GM18507 (cell line): ENCODE measurements at regions not wholly inside any gene's neighbourhood (a gene's known extent, or its start where the extent isn't known, plus 50 kb on each side); places are given as distances from the start of the nearest gene placed in this dataset.
"Not testable (repeated sequence)": the region's sequence is repeated elsewhere in the genome, so short reads cannot be mapped to it uniquely, and the experiment has no call there.

Experiments
- DNase-seq: peaks from one replicate; pipeline ENCODE4 v3.0.0; 2011; ENCODE audit warnings: low read depth; ENCODE audit not compliant: insufficient read length; ENCODE audit errors: extremely low spot score
- FAIRE-seq: peaks from 2 replicates; lab custom pipeline; 2011; peaks lifted over from hg19 to GRCh38; lab: Jason Lieb, UNC

DNA sequence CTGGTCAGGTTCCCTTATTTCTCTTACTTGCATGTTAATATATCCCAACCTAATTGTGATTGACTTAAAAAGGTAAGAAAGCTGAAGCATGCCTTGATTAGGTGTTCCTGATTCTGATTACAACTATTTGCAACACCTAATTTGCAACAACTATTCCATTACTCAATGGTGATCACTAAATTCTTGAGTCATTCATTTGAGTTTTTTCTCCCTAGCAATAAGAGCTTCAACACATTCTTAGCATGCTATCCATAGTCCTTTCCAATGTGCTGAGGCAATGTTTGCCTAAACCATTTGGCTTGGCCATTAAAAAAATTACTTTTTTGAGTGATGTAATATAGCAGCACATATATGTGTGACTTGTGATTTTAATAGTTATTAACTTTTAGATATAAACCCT lies 851.4 kb downstream of the TRAM1L1 start:
- DNase-seq (no peak), FAIRE-seq (no peak)

GRCh38 chr4:116231999-116232398 lies 853.4 kb downstream of the TRAM1L1 start:
- not testable (repeated sequence) for FAIRE-seq, DNase-seq

- no peak for DNase-seq
- FAIRE-seq = no peak
Measured at GRCh38 chr4:116229420-116229819, 856.0 kb downstream of the TRAM1L1 start.

GRCh38 chr4:116223040-116223732 lies 862.2 kb downstream of the TRAM1L1 start:
- FAIRE-seq = no peak
- no peak for DNase-seq

GRCh38 chr4:116217781-116218180 lies 867.6 kb downstream of the TRAM1L1 start:
- FAIRE-seq (no peak), DNase-seq (no peak)

DNA sequence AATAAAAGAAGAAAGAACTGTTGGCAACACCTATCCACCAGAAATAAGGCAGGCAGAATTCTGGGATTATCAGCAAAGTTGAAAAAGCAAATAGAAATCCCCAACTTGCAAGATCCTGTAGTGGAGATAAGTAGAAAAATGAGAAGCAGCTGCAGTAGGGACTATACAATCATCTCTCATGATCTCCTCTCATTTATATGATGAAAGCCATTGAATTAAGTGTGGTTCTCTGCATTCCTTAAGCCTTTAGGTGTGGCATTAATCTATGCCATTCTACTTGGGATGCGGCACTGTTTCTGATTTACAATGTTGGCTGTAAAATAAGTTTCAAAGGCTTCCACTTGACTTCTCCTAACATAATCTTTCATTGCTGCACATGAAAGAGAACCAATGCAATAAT lies 869.8 kb downstream of the TRAM1L1 start:
- DNase-seq = no peak
- no peak for FAIRE-seq

GRCh38 chr4:116202524-116202923 lies 882.9 kb downstream of the TRAM1L1 start:
- no peak for FAIRE-seq

DNA sequence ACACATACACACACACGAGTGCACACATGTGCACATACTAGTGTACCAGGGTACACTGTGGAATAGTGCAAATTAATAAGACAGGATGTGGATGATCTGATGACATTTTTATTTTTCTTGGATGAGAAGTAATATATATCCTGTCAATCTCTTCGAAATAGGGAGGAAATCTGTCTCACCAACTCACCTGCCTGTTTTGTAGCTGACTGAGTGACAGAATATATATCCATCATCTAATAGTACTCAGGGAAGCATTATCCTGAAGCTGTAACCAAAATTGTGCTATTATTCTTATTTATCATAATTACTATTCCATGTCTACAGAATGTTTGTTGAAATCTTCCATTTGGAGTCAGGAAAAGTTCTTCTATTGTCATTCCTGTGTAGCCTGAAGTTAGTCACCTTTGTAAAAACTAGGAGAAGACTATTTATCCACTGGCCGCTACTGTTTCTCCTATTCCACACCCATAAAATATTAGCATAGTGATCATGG lies 888.0 kb downstream of the TRAM1L1 start:
- no peak for FAIRE-seq

More at GRCh38 chr4:116202524-116202923, 882.9 kb downstream of the TRAM1L1 start:
- DNase-seq = no peak

DNA sequence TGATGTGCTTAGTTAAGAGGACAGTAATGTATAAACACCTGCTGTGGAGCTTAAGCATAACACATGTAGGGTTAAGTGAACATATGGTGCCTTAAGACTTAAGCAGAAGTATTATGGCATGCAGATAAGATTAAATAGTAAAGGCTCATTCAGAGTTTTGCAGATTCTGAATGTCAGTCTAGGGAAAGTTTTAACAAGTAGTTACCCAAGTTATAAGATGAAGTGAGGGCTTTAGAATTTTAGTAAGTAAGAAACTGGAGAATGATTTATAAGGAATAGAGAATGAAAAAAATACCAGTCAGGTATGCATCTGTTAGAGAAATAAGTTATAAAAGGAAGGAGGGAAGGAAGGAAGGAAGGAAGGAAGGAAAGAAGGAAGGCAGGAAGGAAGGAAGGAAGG lies 902.1 kb downstream of the TRAM1L1 start:
- FAIRE-seq (no peak), DNase-seq (no peak)

More for the DNA sequence above, 888.0 kb downstream of the TRAM1L1 start:
- DNase-seq = no peak

- DNase-seq (no peak), FAIRE-seq (peak; percentile 60)
Measured at GRCh38 chr4:116180157-116180601, 905.2 kb downstream of the TRAM1L1 start.

- not testable (repeated sequence) for FAIRE-seq
Measured at GRCh38 chr4:116151371-116151770, 934.0 kb downstream of the TRAM1L1 start.

GRCh38 chr4:116150152-116150551 lies 935.2 kb downstream of the TRAM1L1 start:
- FAIRE-seq = no peak
- no peak for DNase-seq

More at GRCh38 chr4:116151371-116151770, 934.0 kb downstream of the TRAM1L1 start:
- not testable (repeated sequence) for DNase-seq

GRCh38 chr4:116143198-116143597 lies 942.2 kb downstream of the TRAM1L1 start:
- FAIRE-seq = no peak
- no peak for DNase-seq

DNA sequence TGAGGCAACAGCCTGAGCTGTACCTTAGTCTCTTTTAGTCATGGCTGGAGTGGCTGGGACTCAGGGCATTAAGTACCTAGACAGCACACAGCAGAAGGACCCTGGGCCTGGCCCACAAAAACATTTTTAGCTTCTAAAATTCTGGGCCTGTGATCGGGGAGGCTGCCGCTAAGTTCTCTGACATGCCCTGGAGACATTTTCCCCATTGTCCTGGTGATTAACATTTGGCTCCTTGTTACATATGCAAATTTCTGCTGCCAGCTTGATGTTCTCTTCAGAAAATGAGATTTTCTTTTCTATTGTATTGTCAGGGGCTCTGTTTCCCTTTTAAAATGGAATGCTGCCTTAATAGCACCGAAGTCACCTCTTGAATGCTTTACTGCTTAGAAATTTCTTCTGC lies 952.4 kb downstream of the TRAM1L1 start:
- no peak for FAIRE-seq
- no peak for DNase-seq

DNA sequence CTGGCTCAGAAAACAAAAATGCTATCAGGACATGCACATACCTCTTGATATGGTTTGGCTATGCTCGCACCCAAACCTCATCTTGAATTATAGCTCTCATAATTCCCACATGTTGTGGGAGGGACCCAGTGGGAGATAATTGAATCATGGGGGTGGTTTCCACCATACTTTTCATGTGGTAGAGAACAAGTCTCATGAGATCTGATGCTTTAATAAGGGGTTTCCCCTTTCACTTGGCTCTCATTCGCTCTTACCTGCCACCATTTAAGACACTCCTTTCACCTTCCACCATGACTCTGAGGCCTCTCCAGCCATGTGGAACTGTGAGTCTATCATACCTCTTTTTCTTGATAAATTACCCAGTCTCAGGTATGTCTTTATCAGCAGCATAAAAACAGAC lies 958.6 kb downstream of the TRAM1L1 start:
- no peak for FAIRE-seq
- DNase-seq = no peak

GRCh38 chr4:116122124-116122523 lies 963.3 kb downstream of the TRAM1L1 start:
- FAIRE-seq (no peak), DNase-seq (no peak)

- FAIRE-seq = no peak
- DNase-seq = no peak
Measured at GRCh38 chr4:116118221-116118620, 967.2 kb downstream of the TRAM1L1 start.

DNA sequence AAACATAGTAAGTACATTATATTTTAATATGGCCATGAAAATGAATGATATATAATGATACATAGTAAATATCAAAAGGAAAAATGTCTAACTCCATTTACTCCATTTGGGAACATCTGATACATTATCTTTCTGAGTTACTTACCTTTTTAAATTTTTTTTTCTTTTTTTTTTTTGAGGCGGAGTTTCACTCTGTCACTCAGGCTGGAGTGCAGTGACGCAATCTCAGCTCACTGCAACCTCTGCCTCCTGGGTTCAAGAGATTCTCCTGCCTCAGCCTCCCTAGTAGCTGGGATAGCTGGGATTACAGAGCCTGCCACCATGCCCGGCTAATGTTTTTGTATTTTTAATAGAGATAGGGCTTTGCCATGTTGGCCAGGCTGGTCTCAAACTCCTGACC lies 972.5 kb downstream of the TRAM1L1 start:
- FAIRE-seq, DNase-seq: not testable (repeated sequence)

- no peak for FAIRE-seq
- DNase-seq = no peak
Measured at GRCh38 chr4:116110713-116111112, 974.7 kb downstream of the TRAM1L1 start.

DNA sequence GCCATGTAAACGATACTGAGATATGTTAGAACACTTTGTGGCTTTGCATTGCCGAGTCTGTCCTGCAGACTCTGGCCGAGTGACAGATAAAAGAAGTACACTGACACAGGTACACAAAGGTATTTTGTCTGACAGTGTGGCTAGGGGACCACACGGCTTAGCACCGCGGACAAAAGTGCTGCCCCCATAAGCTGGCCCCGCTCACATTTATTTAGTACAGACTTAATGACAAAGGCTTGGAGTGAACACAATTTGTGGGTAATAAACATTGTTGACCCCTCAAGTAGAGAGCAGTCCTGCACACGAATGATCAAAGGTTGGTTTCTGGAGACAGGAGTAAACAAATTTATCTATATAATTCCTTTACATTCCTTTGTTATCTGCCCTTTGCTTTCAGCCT lies 976.8 kb downstream of the TRAM1L1 start:
- FAIRE-seq = no peak
- DNase-seq = no peak

GRCh38 chr4:116101321-116101720 lies 984.1 kb downstream of the TRAM1L1 start:
- DNase-seq (no peak), FAIRE-seq (no peak)
